ENCODE measurements at regions not wholly inside any gene's neighbourhood (a gene's known extent, or its start where the extent isn't known, plus 50 kb on each side); places are given as distances from the start of the nearest gene placed in this dataset.

DNA sequence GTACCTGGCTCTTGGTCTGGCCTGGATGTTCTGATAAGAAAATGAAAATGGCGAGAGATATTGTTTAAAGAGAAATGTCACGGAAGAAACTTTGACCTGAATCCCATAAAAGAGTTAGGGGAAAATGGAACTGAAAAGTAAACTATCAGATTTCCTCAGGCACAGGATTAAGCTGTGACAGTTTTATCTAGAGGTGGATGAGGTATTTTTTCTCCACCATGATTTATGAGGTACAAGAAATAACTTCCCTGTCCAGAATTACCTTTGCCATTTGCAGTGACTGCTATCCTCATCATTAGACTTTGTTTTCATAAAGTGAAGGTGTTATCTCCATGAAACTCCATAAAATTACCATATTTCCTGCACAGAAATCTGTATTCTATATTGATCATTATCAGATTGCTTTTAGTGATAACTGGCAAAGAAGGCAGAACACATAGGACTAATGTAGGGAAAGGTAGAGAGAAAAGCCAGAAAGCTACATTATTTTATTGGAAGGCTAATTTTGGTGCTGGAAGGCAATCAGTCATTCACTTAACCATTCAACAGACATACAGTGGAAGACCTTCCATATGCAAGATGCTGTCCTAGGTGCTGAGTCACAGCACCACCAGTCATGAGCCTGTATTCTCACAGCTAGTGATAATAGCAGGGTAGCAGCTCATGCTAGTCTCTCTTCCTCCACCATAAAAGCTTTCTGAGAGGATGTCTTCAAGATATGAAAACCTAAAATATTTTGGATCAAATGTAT lies 427.3 kb upstream of the CITED2 start:
- Mint-ChIP-seq H3K9me3 (peaks cover 2% of the 10 kb centered on the region), H3K27me3 (ENCODE audit: low read depth) (no peaks in the 10 kb centered on the region), H3K36me3 (ENCODE audit: low read depth) (no peaks in the 10 kb centered on the region), H3K4me3 (no peak overlapping the region), H3K4me1 (no peaks in the 10 kb centered on the region), H3K27ac (no peak overlapping the region)
- TF ChIP-seq, protein P1, sequence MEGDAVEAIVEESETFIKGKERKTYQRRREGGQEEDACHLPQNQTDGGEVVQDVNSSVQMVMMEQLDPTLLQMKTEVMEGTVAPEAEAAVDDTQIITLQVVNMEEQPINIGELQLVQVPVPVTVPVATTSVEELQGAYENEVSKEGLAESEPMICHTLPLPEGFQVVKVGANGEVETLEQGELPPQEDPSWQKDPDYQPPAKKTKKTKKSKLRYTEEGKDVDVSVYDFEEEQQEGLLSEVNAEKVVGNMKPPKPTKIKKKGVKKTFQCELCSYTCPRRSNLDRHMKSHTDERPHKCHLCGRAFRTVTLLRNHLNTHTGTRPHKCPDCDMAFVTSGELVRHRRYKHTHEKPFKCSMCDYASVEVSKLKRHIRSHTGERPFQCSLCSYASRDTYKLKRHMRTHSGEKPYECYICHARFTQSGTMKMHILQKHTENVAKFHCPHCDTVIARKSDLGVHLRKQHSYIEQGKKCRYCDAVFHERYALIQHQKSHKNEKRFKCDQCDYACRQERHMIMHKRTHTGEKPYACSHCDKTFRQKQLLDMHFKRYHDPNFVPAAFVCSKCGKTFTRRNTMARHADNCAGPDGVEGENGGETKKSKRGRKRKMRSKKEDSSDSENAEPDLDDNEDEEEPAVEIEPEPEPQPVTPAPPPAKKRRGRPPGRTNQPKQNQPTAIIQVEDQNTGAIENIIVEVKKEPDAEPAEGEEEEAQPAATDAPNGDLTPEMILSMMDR (IDR thresholded peaks at IDR 0.05; ENCODE audit: unreplicated experiment in 3 of 3) = no peak

DNA sequence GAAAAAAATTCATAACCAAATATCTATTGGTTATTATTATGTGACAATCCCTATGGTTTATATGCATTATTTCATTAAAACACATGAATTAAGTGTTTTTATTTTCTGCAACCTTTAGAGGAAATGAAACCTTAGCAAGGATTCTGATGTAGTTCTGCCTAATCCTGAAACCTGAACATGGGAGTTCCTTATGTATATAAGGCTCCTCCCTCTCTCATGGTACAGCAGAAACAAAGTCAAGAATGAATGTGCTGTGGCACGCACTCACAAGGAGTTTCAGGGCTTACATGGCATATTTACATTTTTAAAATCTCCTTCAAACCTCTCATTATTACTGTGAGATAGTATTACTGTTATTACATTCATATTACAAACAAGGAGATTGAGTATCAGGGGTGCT lies 426.4 kb upstream of the CITED2 start:
- H3K9me3 Mint-ChIP-seq = peaks cover 2% of the 10 kb centered on the region
- H3K4me3 Mint-ChIP-seq = no peak overlapping the region
- H3K4me1 Mint-ChIP-seq = no peaks in the 10 kb centered on the region

DNA sequence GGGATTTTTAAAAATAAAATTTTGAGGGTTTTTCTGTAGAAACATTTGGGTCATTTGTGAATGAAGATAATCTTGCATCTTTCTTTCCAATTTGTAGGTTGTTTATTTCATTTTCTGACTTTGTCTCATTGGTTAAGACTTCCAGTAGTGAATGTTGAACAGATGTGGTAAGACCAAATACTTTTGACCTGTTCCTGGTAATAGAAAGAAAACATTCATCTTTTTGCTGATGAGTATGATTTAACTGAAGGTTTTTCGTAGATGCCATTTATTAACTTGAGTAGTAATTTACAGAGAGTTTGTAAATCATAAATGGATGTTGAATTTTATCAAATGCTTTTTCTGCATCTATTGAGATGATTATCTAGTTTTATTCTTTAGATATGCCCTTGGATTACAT lies 416.1 kb upstream of the CITED2 start:
- H3K27me3 Mint-ChIP-seq (ENCODE audit: low read depth) = no peaks in the 10 kb centered on the region
- H3K36me3 Mint-ChIP-seq (ENCODE audit: low read depth) = peaks cover 9% of the 10 kb centered on the region
- H3K4me3 Mint-ChIP-seq = no peak overlapping the region
- TF ChIP-seq, protein P1 (IDR thresholded peaks at IDR 0.05; ENCODE audit: unreplicated experiment in 3 of 3) = no peak
- H3K4me1 Mint-ChIP-seq = no peaks in the 10 kb centered on the region
- no peak overlapping the region for H3K27ac Mint-ChIP-seq
- peaks cover 32% of the 10 kb centered on the region for H3K9me3 Mint-ChIP-seq

More for the DNA sequence above, 426.4 kb upstream of the CITED2 start:
- no peaks in the 10 kb centered on the region for H3K36me3 Mint-ChIP-seq (ENCODE audit: low read depth)
- H3K27ac Mint-ChIP-seq = no peak overlapping the region
- TF ChIP-seq, protein P1 (IDR thresholded peaks at IDR 0.05; ENCODE audit: unreplicated experiment in 3 of 3) = no peak
- no peaks in the 10 kb centered on the region for H3K27me3 Mint-ChIP-seq (ENCODE audit: low read depth)

DNA sequence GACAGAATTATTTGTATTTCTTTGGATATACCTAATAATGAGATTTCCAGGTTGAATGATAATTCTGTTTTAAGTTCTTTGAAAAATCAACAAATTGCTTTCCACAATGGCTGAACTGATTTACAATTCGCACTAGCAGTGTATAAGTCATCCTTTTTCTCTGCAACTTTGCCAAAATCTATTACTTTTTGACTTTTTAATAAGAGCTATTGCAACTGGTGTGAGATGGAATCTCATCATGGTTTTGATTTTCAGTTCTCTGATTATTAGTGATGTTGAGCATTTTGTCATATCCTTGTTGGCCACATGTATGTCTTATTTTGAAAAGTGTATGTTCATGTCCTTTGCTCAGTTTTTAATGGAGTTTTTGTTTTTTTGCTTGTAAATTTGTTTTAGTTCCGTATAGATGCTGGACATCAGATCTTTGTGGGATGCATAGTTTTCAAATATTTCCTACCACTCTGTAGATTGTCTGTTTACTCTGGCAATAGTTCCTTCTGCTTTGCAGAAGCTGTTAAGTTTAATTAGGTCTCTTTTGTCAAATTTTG lies 409.8 kb upstream of the CITED2 start:
- Mint-ChIP-seq H3K4me1 (peaks cover 2% of the 10 kb centered on the region), H3K36me3 (ENCODE audit: low read depth) (peaks cover 20% of the 10 kb centered on the region), H3K27ac (no peak overlapping the region), H3K9me3 (peaks cover 43% of the 10 kb centered on the region), H3K27me3 (ENCODE audit: low read depth) (no peaks in the 10 kb centered on the region), H3K4me3 (no peak overlapping the region)
- TF ChIP-seq, protein P1 (IDR thresholded peaks at IDR 0.05; ENCODE audit: unreplicated experiment in 3 of 3) = no peak

DNA sequence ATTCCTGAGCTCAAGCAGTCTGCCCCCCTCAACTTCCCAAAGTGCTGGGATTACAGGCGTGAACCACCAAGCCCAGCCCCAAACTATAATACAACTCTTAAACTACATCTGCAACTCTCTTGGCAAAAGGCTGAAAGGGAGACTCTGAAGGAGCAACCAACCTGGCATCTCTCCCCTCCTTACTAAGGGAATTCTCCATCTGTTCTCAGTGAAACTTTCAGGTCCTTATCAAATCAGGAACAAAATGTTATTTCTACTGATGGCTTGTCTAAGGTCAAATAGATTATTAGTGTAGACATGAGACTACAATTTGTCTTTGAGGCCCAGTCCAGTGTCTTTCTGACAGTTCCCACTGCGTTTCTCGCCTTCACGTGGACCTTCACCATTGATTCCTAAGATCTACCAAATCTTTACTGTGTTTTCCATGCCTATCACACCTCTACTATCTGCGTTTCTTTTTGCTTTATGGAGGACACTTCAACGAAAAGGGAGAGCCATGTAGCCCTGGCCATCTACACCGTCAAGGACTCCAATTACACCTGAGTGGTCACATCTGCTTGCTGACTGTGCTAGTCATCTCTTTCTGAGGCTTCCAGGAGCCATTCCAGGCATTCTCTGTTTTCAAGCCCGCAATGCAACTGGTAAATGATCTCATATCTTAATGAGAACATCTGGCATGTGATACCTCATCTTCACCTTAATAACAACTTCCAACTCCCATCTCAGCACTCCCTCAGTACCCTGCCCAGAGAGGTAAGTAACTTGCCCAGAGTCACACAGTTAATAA lies 405.7 kb upstream of the CITED2 start:
- Mint-ChIP-seq H3K4me3 (no peak overlapping the region), H3K36me3 (ENCODE audit: low read depth) (peaks cover 8% of the 10 kb centered on the region), H3K9me3 (peaks cover 14% of the 10 kb centered on the region), H3K27ac (no peak overlapping the region), H3K27me3 (ENCODE audit: low read depth) (no peaks in the 10 kb centered on the region), H3K4me1 (peaks cover 40% of the 10 kb centered on the region)
- TF ChIP-seq, protein P1 (IDR thresholded peaks at IDR 0.05; ENCODE audit: unreplicated experiment in 3 of 3) = no peak

All from nephron (organoid).